GM10248 (cell line): ENCODE measurements at regions not wholly inside any gene's neighbourhood (a gene's known extent, or its start where the extent isn't known, plus 50 kb on each side); places are given as distances from the start of the nearest gene placed in this dataset.
"Not testable (repeated sequence)": the region's sequence is repeated elsewhere in the genome, so short reads cannot be mapped to it uniquely, and the experiment has no call there.

ENCODE experiments used
- CTCF ChIA-PET: fragments of 300-600 bp; sonication (Branson Sonifier 250); formaldehyde crosslinking; extraction: SDS; loops from one replicate; lab custom pipeline; 2021; ENCODE audit warnings: antibody characterized with exemption; lab: Yijun Ruan, JAX
- POLR2A ChIA-PET: fragments of 350-650 bp; sonication (Branson Sonifier 250); formaldehyde crosslinking; extraction: SDS; loops from one replicate; lab custom pipeline; 2020; ENCODE audit warnings: antibody characterized with exemption; lab: Yijun Ruan, JAX
- DNase-seq: peaks from one replicate; pipeline ENCODE4 v3.0.0; 2012; ENCODE audit errors: extremely low spot score
- CTCF ChIP-seq: IDR thresholded peaks from 2 replicates; pipeline ENCODE4 v1.5.1; 2012; ENCODE audit warnings: mild to moderate bottlenecking, low read depth; ENCODE audit errors: extremely low read depth, missing control alignments, control extremely low read depth

- DNase-seq: no peak
- ChIA-PET CTCF (no interaction called here), POLR2A (no interaction called here)
- TF ChIP-seq CTCF: no peak
Measured at GRCh38 chr5:53403758-53404157, 76.7 kb upstream of the FST start.

GRCh38 chr5:53405396-53405795, 75.0 kb upstream of the FST start:
- CTCF ChIA-PET: no interaction called here
- no peak for TF ChIP-seq CTCF
- no peak for DNase-seq
- POLR2A ChIA-PET: no interaction called here

GRCh38 chr5:53406630-53407316, 73.7 kb upstream of the FST start:
- ChIA-PET CTCF (interaction anchor here (1.3 to 1.9 kb wide), 2 partner anchors 15 to 20 kb away, joined by 3 to 5 read pairs; no protein-coding TSS in a partner anchor), POLR2A (no interaction called here)
- no peak for DNase-seq
- TF ChIP-seq CTCF: no peak

- ChIA-PET CTCF (interaction anchor here (1.3 to 1.9 kb wide), 2 partner anchors 15 to 20 kb away, joined by 3 to 5 read pairs; no protein-coding TSS in a partner anchor), POLR2A (no interaction called here)
- no peak for TF ChIP-seq CTCF
- no peak for DNase-seq
Measured at GRCh38 chr5:53407373-53407772, 73.1 kb upstream of the FST start.

GRCh38 chr5:53411388-53411787, 69.0 kb upstream of the FST start:
- DNase-seq: peak; percentile 27
- ChIA-PET POLR2A (no interaction called here), CTCF (no interaction called here)
- TF ChIP-seq CTCF: no peak

- CTCF ChIA-PET, POLR2A ChIA-PET, DNase-seq: not testable (repeated sequence)
Measured at GRCh38 chr5:53412499-53412898, 67.9 kb upstream of the FST start.

- no peak for DNase-seq
- CTCF ChIA-PET: no interaction called here
- POLR2A ChIA-PET: no interaction called here
- TF ChIP-seq CTCF: no peak
Measured at GRCh38 chr5:53416144-53416738, 64.2 kb upstream of the FST start.
